Fibroblast of mammary gland (primary cell): ENCODE measurements at regions not wholly inside any gene's neighbourhood (a gene's known extent, or its start where the extent isn't known, plus 50 kb on each side); places are given as distances from the start of the nearest gene placed in this dataset.
"Not testable (repeated sequence)": the region's sequence is repeated elsewhere in the genome, so short reads cannot be mapped to it uniquely, and the experiment has no call there.

Experiments used
- DNase-seq: peaks from one replicate; pipeline ENCODE4 v3.0.0-alpha.2; 2010; ENCODE audit warnings: low read depth
- H3K4me3 ChIP-seq: 2 replicates; pipeline ENCODE4 v1.5.1; 2011; ENCODE audit warnings: low read depth, mild to moderate bottlenecking, low read length, moderate library complexity; ENCODE audit not compliant: control insufficient read depth
- TF ChIP-seq, protein P1 (sequence below): conservative IDR thresholded peaks from 2 replicates; pipeline ENCODE4 v1.5.1; 2011; ENCODE audit warnings: low read depth, low read length, inconsistent platforms; ENCODE audit not compliant: control insufficient read depth, insufficient read depth

DNA sequence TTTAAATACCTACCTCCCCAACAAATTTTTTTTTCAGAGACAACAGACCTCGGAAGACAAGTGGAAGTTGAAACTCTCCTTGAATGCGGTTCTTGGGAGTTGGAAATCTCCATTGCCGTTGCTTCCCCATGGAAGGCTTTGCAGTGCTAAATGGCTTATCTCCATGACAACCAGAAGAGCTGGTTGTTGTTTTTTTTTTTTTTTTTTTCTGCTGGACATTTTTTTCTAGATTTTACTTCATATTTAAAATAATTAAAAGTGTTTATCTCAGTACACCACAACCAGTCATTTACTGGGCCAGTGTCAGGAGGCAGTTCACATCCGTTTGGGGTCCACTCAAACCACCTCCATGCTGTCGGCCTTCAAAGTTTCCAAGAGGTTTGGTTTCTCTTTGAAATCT, 348.5 kb upstream of the PRKCQ start:
- H3K4me3 ChIP-seq: no peak overlapping the region
- DNase-seq: no peak
- TF ChIP-seq, protein P1, sequence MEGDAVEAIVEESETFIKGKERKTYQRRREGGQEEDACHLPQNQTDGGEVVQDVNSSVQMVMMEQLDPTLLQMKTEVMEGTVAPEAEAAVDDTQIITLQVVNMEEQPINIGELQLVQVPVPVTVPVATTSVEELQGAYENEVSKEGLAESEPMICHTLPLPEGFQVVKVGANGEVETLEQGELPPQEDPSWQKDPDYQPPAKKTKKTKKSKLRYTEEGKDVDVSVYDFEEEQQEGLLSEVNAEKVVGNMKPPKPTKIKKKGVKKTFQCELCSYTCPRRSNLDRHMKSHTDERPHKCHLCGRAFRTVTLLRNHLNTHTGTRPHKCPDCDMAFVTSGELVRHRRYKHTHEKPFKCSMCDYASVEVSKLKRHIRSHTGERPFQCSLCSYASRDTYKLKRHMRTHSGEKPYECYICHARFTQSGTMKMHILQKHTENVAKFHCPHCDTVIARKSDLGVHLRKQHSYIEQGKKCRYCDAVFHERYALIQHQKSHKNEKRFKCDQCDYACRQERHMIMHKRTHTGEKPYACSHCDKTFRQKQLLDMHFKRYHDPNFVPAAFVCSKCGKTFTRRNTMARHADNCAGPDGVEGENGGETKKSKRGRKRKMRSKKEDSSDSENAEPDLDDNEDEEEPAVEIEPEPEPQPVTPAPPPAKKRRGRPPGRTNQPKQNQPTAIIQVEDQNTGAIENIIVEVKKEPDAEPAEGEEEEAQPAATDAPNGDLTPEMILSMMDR: no peak

DNA sequence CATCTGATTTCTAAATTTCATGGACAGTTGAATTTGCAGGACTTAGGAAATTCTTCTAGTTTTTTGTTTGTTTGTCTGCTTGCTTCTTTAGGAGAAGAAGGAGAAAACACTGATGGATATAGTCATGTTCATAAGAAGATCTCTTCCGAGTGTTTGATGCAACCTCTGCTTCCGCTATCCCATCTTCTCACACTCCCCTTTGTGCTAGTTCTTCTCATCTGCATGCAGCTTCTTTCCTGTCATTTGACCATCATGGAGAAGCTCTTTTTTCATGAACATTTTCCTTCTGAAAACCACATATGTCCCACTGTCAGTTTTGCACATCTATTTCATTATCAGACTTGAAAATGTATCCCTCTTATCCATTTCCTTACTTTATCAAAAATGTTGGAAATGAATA, 346.9 kb upstream of the PRKCQ start:
- no peak for DNase-seq
- no peak overlapping the region for H3K4me3 ChIP-seq
- TF ChIP-seq, protein P1: no peak

- no peak overlapping the region for H3K4me3 ChIP-seq
- TF ChIP-seq, protein P1: no peak
- DNase-seq: no peak
Measured at GRCh38 chr10:6925146-6925545, 345.1 kb upstream of the PRKCQ start.

GRCh38 chr10:6924166-6924565, 344.1 kb upstream of the PRKCQ start:
- DNase-seq: peak; percentile 41
- no peak overlapping the region for H3K4me3 ChIP-seq
- TF ChIP-seq, protein P1: no peak

- DNase-seq: not testable (repeated sequence)
Measured at GRCh38 chr10:6921026-6921425, 340.9 kb upstream of the PRKCQ start.

GRCh38 chr10:6920072-6921019, 340.3 kb upstream of the PRKCQ start:
- H3K4me3 ChIP-seq: no peak overlapping the region
- TF ChIP-seq, protein P1: peak; percentile 67
- DNase-seq: peak; percentile 51

More at GRCh38 chr10:6921026-6921425, 340.9 kb upstream of the PRKCQ start:
- H3K4me3 ChIP-seq: not testable (repeated sequence)

- TF ChIP-seq, protein P1: no peak
- DNase-seq: no peak
- H3K4me3 ChIP-seq: no peak overlapping the region
Measured at GRCh38 chr10:6919077-6919476, 339.0 kb upstream of the PRKCQ start.
